SIG-M5 (cell line): ENCODE measurements at regions not wholly inside any gene's neighbourhood (a gene's known extent, or its start where the extent isn't known, plus 50 kb on each side); places are given as distances from the start of the nearest gene placed in this dataset.

Source experiments
- DNase-seq: peaks from one replicate; lab custom pipeline; 2025; lab: John Stamatoyannopoulos, UW

DNA sequence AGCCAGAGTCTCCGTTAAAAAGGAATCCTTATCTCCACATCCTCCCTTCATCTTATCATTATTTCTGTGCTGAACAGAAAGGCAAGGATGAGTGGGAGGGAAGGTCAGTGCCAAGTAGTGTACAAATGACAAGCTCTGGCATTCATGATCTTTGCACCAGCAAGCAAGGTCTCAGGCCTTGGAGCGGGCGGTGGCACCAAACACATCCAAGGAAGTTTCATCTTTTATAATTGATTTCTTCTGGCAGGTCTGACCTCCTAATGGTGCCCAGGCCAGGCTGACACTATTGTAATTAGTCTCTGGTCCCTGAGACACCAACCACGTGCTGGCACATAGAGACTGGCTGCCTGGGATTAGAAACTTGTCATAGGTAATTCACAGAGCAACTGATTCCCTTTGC lies 336.6 kb downstream of the EN1 start:
- DNase-seq: no peak

DNA sequence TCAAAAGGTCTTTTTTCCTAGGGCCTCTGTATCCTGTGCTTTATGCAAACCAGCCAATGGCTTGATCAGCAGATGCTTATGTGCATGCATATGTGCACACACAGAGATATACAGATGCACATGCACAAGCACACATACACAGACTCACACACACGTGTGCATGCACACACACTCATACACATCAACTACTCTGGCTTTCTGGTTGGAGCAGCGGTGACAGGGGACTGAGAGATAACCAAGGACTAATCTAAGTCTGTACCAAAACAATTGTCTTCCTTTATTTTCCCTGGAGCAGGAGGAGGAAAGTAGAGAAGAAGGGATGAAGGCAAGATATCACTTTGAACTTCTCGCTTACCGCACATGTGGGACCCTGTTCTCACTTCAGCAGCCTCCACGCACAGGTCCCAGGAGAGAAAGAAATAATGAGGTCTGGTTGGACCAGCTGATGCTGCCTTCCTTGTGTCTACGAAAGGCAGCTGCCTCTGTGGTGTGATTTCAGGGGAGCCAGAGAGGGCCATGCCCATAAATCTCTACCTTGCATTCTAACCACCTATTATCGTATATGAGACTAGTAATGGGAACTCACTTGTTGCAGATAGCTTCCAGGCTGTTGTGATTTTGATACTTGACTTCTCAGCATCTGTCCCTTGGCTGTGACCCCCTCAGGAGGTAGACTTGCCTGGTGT lies 338.0 kb downstream of the EN1 start:
- no peak for DNase-seq

DNA sequence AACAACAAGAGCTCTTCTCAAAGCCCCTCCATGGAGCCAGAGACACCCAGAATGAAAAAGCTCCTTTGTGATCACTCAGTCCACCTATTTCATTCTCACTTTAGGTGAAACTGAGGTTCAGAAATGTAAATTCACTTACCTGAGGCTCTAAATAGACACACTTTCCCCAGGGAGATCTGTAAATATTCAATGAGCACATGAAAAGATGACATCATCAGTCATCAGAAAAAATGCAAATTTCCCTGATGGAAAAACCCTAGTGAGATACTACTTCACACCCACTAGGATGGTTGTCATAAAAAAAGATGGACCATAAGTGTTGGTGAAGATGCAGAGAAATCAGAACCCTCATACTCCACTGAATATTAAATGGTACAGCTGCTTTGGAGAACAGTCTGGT lies 339.2 kb downstream of the EN1 start:
- DNase-seq: no peak

DNA sequence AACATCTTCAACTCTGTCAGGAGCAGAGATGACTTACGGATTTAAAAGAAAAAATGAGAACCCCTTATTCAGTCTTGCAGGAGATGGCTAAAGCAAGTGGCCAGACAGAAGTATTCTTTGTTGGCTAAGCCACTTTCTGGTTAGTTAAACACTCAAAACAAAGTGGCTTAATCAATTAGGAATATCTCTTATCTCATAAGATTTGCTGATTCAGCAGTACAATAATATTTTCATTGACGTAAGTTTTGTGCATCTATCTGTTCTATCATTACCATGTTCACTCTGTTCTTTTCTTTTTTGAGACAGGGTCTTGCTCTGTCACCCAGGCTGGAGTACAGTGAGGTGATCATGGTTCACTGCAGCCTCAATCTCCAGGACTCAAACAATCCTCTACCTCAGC lies 342.0 kb downstream of the EN1 start:
- DNase-seq: no peak

DNA sequence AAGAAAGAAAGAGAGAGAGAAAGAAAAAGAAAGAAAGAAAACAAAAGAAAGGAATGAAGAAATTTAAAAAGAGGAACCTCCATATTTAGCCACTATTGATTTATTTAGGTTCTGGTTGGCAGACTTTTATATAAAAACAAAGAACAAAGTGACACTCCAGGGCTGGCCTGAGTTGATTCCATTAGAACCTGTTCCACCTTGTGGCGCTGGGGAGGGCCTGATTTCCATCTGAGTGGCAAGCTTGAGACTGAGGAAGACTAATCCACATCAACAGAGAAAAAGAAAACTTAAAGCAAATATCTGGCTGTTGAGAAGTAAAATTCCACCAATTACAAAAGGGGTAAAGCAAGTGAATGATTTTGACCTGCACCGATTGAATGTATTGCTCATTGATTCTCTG lies 345.3 kb downstream of the EN1 start:
- no peak for DNase-seq

DNA sequence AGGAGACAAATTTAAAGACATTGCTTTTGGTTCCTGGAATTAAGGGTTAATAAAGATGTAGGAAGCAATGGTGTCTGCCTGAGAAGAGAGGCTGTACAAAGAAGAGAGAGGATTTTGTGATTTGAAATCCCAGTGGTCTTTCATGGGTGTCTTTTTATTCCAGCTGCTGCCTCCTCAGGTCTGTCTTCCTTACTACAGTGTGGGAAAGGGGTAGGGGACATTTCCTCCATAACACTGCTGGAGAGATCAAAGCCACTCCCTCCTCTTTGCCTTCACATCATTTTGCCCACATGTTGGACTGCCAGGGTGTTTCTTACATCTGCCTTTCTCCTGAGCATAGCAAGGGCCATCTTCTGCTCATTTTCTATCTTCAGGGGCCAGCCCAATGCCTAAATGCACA lies 348.5 kb downstream of the EN1 start:
- no peak for DNase-seq

DNA sequence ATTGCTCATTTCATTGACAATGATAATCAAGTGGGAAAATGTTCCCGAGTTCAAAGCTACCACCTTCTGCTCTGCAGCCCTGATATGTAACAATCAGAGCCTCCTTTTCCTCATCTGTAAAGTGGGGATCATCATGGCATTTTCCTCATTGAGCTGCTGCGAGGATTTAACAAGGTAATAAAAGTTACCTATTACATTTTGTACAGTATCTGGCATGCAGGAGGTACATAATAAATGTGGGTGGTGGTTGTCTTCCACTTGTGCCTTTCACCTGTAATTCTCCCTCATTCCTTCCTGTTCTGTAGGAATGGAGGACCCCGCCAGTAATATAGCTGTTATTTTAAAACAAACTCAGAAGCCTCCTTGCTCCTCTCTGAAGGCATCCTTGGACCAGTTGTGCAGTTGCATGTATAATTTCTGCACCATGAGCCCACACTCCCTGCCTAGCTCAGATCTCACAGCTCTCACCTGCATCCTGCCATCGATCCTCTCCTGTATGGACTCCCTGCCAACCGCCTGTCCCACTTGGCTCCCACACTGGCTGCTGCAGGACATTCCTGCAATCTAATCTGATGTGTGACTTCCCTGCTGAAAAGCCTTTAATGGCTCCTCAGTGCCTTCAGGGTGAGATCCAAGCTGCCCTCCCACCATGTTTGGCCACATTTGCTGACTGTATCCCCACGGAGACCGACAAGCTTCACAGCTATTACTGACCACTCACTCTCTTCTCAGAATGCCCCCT lies 350.4 kb downstream of the EN1 start:
- DNase-seq: no peak

DNA sequence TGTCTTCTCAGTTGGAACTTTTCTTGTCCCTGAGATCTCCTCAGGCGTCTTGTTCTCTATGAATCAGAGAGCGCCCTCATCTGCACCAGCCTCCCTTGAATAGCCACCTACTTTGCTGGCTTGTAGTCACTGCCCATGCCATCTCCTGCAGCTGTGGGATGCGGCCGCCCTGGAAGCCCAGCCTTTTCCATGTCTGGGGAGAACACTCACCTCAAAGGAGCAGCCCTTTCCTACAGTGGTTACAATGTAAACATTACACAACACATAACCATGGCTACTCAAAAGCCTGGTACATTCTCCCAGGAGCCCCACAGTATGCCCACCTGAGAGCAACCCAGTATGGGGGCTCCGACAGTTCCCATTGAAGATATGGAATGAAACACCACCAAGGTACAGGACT lies 351.0 kb downstream of the EN1 start:
- DNase-seq: no peak

DNA sequence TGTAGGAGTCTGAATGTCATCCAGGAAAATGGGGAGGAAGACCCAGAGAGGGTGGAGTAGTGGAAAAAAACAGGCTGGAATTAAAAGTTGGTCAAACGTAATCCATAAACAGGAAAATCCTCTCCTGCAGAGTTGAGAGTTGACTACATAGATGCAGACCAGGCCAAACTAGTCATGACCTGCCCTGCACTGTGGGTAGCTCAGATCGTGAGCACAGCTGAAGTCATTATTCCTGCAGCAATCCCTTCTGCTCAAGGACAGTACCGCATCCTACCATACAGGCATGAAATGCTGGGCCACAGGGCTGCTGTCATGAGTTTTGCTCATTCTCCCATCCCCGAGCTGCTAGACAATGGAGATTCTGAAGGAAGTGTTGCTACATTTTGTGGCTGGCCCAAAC lies 352.2 kb downstream of the EN1 start:
- DNase-seq: no peak

DNA sequence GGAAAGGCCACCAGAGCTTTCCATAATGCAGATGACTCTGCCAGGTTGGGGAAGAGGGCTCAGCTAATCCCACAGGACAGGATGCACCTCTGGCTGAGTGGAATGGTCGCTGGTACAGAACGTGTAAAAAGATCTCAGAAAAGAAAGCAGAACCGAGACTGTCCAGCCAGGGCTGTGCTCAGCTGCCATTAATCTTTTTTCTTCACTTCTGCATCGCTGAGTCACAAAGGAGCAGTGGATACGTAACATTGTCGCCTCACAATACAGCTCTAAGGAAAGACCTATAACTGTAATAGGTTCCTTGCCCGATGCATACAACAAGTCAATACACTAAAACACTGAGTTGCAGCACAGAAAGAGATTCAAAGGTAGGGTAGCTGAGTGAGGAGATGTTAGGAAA lies 354.2 kb downstream of the EN1 start:
- no peak for DNase-seq

DNA sequence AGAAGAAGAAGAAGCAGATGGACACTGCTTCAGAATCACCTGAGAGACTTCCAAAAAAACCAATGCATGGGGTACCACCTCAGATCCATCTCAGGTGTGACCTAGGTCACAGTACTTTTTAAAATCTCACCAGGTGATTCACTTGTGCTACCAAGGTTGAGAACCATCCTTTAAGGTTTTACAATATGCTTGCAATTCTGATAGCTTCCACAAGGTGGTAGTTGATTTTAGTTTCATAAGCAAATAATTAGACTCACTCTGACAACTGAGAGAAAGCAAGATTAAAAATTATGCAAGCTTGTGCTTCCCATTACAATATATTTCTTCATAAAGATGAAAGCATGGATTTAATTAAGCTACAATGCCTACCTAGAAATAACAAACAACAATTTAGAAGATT lies 355.1 kb downstream of the EN1 start:
- no peak for DNase-seq

DNA sequence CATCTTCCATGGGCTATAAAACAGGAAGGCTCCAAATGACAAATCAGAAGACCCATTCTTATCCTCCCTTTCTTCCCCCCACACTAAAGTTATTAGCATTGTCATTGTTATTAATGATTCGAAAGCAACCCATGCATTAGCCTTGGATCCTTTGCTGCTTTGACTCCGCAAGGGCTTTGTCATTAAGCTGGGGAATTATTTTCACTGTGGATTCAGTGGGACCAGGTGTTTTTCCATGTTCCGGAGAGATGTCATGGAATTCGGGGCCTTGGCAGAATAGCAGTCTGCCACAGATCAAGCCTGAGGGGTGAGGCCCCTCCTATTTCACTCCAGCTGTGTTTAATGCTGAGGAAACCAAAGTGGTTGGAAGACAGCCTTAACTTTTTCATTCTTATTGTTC lies 357.1 kb downstream of the EN1 start:
- no peak for DNase-seq

DNA sequence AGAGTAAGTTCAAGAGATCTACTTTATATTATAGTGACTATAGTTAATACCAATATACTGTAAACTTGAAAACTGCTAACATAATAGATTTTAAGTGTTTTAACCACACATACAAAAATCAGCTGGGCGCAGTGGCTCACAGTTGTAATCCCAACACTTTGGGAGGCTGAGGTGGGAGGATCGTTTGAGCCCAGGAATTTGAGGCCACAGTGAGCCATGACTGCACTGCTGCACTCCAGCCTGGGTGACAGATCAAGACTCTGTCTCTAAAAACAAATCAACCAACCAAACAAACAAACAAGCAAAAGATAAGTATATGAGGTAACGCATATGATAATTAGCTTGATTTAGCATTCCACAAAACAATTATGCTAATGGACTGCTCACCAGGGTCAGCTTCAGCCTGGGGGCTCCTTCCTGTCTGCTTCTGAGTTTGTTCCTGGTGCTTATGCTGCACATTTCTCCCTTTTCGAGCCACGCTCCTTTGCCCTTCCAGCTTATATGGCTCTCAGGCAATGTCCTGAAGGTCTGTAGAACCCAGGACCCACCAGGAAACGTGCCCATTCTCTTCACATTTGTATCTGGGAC lies 357.6 kb downstream of the EN1 start:
- DNase-seq: no peak

DNA sequence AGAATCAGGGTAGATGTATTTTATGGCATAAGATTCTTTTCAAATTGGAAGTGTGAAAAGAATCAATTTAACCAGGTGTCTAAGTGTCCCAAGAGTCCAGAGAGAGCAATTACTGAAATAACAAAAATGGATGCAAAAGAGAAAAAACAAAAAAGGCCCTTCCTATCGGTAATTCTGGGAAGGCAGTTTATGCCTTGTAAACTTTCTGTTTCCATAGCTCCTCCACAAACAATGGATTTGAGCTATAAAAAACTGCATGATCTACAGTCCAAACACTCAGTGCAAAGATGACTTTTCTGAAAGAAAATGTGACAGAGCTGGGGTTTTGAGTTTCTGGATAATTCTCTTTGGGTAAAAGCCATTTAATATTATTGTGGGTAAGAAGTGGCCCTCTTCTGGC lies 366.1 kb downstream of the EN1 start:
- DNase-seq: no peak

DNA sequence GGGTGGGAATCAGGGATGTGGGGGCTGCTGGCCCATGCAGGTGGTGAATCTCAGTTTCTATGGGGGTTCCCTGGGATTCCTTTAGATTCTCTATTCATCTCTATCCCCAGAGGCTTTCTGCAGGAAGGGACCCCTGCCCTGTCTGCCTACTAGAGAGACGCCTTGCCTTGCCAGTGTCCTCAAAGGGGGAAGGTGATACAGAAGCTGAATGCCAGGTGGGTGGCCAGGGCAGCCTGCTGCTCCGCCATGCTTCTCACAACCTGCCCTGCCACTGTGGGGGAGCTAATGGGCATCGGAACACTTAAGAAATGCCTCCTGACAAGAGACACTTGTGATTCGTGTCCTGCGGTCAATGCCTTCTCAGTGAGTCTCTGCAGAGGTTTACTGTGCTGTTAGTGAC lies 368.4 kb downstream of the EN1 start:
- no peak for DNase-seq

DNA sequence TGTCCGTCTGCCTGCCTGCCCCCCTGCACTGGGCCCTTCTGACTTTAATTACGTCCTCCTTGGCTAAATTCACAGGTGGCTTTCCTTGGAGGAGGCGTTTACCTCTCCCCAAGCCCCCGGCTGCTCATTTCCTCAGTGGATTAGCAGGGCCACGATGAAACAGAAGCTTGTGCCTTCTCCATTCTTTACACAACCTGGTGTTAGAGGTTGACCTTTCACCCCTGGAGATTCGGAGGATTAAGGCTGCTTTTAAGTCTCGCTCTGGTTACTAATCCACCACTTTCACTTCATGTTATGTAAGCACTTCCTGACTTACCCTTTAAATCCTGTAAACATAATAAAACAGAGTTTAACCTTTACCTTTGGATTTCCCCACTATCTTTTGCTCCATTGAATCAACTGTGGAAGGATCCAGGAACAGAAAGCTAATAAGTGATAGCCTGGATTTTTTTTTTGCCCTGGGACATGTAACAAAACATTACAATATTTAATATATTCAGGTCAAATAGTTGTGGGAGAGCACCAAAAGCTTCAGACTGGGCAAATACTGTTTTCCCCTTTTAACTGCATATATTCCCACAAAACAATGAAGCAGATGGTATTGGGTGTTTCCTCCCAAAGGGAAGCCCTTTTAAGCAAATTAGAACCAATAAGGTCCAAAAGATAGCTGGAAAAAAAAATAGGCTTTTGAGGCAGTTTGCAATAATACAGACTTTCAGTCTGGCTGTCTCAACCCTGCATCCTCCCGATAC lies 370.2 kb downstream of the EN1 start:
- DNase-seq: no peak

DNA sequence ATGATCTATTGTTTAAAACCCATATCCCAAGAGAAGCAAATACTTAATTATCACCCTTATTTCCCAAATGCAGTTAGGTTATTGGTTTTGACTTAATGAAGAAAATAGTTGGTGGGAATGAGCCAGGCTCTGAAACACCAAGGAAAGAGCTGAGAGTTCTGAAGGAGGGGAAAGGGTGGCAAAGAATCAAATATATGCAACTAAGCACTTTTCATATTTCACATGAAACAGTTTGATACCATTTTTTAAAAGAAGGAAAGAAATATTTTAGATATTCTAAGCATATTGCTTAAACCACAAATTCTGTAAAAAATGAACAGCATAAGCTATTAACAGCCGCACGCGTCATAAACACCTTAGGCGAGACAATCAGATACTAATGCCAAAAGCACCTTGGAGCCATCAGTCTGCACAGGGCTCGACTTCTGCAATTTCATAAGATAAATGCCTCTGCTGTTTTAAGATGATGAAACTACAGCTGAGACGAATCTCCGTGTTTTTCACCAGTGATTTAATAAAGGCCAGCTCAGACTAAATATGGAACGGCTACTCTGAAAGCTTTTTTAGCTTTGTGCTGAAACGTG lies 371.7 kb downstream of the EN1 start:
- no peak for DNase-seq

DNA sequence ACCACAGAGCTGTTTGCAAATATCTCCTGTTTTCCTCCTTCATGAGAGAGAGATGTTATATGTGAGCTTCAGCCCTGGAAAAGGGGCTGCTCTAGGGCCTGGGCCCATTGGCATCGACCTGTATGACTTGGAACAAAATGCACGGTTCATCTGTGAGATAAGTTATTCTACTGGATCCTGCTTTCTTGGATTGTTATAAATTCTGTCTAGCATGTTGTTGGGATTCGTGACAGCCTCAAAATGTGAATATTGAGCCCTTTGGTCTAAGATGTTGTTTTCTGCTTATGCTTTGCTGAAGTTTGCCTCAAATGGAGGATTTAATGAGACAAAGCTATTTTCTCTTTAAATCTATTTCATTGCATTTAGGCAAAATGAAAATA lies 372.9 kb downstream of the EN1 start:
- no peak for DNase-seq

DNA sequence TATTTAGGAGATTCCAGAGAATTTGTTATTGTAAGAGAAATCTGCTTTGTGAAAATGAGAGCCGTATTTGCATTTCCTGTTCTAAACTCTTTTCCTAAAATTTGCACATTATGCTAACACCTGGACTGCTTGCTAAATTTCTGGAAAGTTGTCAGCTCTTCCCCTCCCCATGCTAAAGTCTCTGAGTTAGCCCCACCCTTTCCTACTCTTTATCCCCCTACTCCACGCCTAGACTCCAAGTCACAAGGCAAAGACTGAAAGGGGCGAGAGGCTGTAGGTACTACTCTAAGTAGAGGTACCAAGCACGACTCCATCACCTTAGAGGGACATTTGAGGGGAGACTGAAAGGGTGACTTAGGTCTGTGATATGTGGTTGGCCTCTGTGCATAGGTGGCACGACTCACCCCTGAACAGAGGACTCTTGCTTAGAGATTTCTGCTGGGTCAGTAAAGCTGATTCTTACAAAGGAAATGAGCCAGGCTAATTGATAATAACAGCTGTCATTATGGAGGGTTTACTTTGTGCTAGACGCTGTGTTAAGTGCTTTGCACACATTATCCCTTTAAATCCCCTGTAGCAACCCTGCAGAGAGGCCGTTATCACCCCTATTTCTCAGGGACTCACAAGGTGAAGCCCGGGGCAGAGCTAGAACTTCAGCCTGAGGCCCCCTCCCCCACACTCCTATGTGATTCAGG lies 373.5 kb downstream of the EN1 start:
- no peak for DNase-seq

DNA sequence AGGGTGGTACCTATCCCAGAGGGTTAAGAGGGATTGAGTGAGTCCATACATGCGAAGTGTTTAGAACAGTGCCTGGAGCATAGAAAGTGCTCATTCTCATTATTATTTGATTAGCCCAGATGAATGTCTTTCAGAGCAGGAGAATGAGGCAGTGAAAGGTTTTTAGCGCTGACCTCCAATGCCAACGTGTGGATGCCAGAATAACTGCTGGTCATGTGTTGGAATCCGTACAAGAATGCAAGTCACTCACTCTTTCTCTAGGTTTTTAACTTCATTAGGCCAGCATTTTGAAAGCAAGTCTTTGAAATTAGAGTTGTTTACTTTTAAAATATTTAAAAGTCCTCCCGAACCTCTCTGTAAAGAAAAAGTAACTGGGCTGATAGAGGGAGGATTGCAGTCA lies 374.2 kb downstream of the EN1 start:
- DNase-seq: no peak

DNA sequence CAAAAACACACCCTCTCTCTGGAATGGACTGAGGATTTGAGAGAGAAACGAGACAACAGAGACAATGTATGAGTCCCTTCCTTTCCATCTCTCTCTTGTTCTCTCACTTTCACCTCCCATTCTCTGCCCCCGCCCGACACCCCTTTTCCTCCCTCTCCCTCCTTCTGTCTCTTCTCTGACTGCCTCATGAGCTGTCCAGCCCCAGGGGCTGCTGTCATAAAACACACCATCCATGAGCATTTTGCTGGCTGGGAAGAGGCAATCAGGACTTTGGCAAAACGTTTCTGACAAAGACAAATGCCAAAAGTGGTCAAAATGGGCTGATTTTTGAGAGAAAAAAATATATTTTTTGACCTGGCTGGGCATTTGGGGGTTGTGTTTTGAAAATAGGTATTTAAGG lies 377.2 kb downstream of the EN1 start:
- DNase-seq: no peak

DNA sequence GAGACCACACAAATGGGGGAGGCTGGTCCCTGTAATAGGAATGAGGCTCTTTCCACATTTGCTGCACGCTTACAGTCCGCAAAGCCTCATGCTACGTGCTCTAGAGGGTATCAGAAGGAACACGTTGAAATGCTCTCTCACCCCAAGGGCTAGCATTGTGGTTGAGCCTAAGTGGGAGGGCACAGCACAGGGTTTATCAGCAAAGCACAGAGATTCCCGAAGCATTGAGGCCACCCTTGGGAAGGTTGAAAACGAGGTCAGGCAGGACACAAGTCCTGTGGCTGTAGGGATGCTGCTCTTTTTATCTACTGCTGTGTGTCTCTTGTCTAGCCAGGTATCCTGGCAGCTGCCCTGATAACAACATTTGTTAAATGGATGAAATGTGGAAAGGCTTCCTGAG lies 378.3 kb downstream of the EN1 start:
- no peak for DNase-seq
